ENCODE measurements at regions not wholly inside any gene's neighbourhood (a gene's known extent, or its start where the extent isn't known, plus 50 kb on each side); places are given as distances from the start of the nearest gene placed in this dataset.
A peak's percentile ranks its signal among the peaks of the same experiment; 100 is the strongest.
"Not testable (repeated sequence)": the region's sequence is repeated elsewhere in the genome, so short reads cannot be mapped to it uniquely, and the experiment has no call there.

DNA sequence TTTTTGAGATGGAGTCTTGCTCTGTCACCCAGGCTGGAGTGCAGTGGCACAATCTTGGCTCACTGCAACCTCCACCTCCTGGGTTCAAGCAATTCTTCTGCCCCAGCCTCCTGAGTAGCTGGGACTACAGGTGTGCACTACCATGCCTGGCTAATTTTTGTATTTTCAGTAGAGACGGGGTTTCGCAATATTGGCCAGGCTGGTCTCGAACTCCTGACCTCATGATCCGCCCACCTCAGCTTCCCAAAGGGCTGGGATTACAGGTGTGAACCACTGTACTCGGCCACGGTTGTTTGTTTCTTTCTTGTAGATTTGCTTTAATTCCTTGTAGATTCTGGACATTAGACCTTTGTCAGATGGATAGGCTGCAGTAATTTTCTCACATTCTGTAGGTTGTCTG lies 278.5 kb upstream of the FAT1 start:
- peak in 2 of 11 experiments; percentile 54 to 60; a peak in 4 of 22 replicates for TF ChIP-seq Cebpa-rat (IDR thresholded peaks at IDR 0.05)
- not testable (repeated sequence) for H3K36me3 ChIP-seq; H3K4me3 ChIP-seq; H3K27ac ChIP-seq; H3K9ac ChIP-seq; H3K9me3 ChIP-seq (replicated peaks in 1 of 11); H3K4me2 ChIP-seq; H4K20me1 ChIP-seq; H3K27me3 ChIP-seq
- H3K4me1 ChIP-seq = peaks cover 0 to 11% (median 0%) of the 10 kb centered on the region in 10 experiments; a peak in 5 of 20 replicates

DNA sequence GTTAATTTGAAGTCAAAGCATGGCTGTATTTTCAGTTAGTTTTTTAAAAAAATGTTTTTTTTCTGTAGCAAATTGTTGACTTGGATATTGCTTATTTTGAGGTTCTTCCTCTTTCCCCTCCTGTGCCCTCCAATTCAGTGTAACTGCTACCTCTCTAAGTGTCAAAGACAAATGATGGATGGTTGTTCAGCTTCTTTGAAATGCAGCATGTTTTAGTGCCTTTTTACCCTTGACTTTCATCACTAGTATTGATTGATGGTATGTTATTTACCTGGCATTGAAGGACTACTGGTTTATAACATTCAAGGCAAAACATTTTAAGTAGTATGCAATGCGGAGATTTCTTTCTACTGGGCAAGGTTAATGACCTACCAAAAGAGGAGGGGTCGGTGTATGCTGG lies 281.0 kb upstream of the FAT1 start:
- H3K4me2 ChIP-seq = no peak overlapping the region
- no peak for TF ChIP-seq Cebpa-rat (IDR thresholded peaks at IDR 0.05)
- H3K27ac ChIP-seq = no peak overlapping the region
- H4K20me1 ChIP-seq = no peaks in the 10 kb centered on the region
- H3K9me3 ChIP-seq (replicated peaks in 1 of 11) = no peaks in the 10 kb centered on the region
- H3K27me3 ChIP-seq = no peaks in the 10 kb centered on the region
- H3K4me3 ChIP-seq = no peak overlapping the region
- peaks cover 0 to 4% (median 0%) of the 10 kb centered on the region in 10 experiments; a peak in 2 of 20 replicates for H3K4me1 ChIP-seq
- no peaks in the 10 kb centered on the region for H3K36me3 ChIP-seq
- H3K9ac ChIP-seq = no peak overlapping the region

DNA sequence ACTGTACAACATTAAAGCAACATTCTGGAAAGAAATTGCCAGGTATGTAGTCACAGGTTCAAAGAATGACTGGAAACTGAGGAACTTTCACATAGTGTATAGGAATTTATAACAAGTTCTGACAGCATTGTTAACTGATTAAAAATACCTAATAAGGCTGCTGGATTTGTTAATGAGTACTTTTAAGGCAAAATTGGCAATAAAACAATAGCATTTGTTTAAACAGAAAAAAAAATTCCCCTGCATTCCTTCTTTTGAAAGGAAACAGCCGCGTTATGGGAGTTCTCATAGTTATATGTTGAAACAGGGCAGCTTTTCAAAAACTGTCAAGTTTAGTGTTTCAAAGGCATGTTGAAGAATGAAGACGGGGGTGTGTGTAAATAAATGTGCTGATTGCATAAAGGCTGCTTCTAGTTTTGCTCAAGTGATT lies 282.5 kb upstream of the FAT1 start:
- Histone ChIP-seq H3K4me3 (no peak overlapping the region), H3K9me3 (replicated peaks in 1 of 11) (no peaks in the 10 kb centered on the region), H3K36me3 (no peaks in the 10 kb centered on the region), H3K27ac (no peak overlapping the region), H3K4me1 (no peaks in the 10 kb centered on the region; a peak in 2 of 20 replicates), H3K4me2 (no peak overlapping the region), H4K20me1 (no peaks in the 10 kb centered on the region), H3K27me3 (no peaks in the 10 kb centered on the region), H3K9ac (no peak overlapping the region)
- no peak for TF ChIP-seq Cebpa-rat (IDR thresholded peaks at IDR 0.05)

DNA sequence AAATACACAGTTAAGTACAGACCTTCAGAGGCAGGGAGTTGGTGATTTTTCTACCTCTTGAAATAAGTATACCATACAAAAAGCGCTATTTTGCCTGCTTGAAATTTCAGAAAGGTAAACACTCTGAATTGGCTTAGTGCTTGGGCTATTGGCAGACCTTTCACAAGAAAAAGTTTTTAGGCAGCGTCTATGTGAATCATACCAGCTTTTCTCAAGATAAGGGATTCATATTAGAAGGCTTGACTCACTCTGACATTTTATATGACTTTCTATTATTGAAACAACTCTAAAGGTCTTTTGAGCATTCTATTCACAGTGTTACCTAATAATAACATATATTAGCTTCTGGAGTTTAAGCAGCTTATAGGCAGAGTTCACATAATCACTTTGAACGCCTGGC lies 286.4 kb upstream of the FAT1 start:
- Histone ChIP-seq H4K20me1 (no peaks in the 10 kb centered on the region), H3K4me3 (no peak overlapping the region), H3K9me3 (replicated peaks in 1 of 11) (no peaks in the 10 kb centered on the region; a peak in 1 of 22 replicates), H3K36me3 (no peaks in the 10 kb centered on the region), H3K4me2 (no peak overlapping the region), H3K9ac (no peak overlapping the region), H3K27ac (no peak overlapping the region), H3K27me3 (no peaks in the 10 kb centered on the region), H3K4me1 (no peaks in the 10 kb centered on the region; a peak in 2 of 20 replicates)
- no peak for TF ChIP-seq Cebpa-rat (IDR thresholded peaks at IDR 0.05)

DNA sequence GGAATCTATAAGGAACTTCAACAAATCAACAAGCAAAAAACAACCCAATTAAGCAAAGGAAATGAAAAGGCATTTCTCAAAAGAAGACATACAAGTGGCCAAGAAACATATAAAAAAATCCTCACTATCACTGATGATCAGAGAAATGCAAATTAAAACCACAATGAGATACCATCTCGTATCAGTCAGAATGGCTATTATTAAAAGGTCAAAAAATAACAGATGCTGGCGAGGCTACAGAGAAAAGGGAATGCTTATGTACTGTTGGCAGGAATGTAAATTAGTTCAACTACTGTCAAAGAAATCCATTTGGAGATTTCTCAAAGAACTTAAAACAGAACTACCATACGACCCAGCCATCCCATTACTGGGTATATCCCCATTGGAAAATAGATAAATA lies 292.4 kb upstream of the FAT1 start:
- no peak for TF ChIP-seq Cebpa-rat (IDR thresholded peaks at IDR 0.05)
- no peaks in the 10 kb centered on the region for H3K4me1 ChIP-seq

DNA sequence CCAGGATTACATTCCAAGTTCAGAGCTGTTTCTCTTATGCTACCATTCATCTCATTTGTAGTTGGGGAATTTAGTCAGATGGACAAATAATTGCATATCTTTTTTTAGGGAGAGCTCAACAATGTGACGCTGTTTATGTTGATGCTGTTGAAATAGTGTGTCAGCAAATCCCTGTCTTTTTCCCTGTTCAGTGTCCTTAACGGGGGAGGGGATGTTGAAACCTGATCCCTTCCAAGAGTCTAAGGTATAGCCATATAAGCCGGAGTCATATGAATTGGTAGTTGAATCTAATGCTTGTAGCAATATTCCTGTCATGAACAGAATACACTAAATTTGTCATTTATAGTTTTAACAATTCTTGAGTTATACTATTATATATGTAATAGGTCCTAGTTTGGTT lies 293.5 kb upstream of the FAT1 start:
- no peaks in the 10 kb centered on the region for H4K20me1 ChIP-seq
- H3K4me1 ChIP-seq = no peaks in the 10 kb centered on the region
- no peak overlapping the region for H3K27ac ChIP-seq
- H3K27me3 ChIP-seq = no peaks in the 10 kb centered on the region
- no peaks in the 10 kb centered on the region; a peak in 1 of 22 replicates for H3K9me3 ChIP-seq (replicated peaks in 1 of 11)
- H3K9ac ChIP-seq = no peak overlapping the region
- no peak for TF ChIP-seq Cebpa-rat (IDR thresholded peaks at IDR 0.05)
- H3K4me2 ChIP-seq = no peak overlapping the region
- H3K4me3 ChIP-seq = no peak overlapping the region
- no peaks in the 10 kb centered on the region for H3K36me3 ChIP-seq

More for the DNA sequence above, 292.4 kb upstream of the FAT1 start:
- H3K36me3 ChIP-seq = no peaks in the 10 kb centered on the region
- H3K27ac ChIP-seq = no peak overlapping the region
- no peaks in the 10 kb centered on the region for H3K27me3 ChIP-seq
- no peak overlapping the region for H3K9ac ChIP-seq
- no peaks in the 10 kb centered on the region; a peak in 1 of 22 replicates for H3K9me3 ChIP-seq (replicated peaks in 1 of 11)
- no peaks in the 10 kb centered on the region for H4K20me1 ChIP-seq
- no peak overlapping the region for H3K4me2 ChIP-seq
- H3K4me3 ChIP-seq = no peak overlapping the region

DNA sequence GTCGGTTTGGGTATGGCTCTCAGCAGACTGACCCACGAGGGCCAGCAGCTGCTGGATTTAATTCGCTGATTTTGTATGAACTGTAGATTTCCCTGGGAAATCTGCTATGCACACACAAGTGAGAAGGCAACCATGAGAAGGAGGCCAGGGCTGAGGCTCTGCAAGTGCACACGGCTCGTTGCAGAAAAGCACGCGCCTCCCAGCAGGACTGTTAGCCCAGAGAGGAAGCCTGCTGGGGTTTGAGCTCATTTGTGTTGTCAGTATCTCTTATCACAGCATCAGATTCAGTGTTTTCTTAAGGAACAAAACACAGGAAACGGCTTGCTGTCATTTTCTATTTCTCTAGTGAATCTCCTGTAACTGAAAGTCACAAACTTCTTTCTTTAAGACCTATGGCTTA lies 296.2 kb upstream of the FAT1 start:
- no peaks in the 10 kb centered on the region for H3K36me3 ChIP-seq
- H4K20me1 ChIP-seq = no peaks in the 10 kb centered on the region
- no peaks in the 10 kb centered on the region for H3K9me3 ChIP-seq (replicated peaks in 1 of 11)
- no peak for TF ChIP-seq Cebpa-rat (IDR thresholded peaks at IDR 0.05)
- H3K4me3 ChIP-seq = no peak overlapping the region
- no peak overlapping the region for H3K27ac ChIP-seq
- H3K4me2 ChIP-seq = no peak overlapping the region
- no peaks in the 10 kb centered on the region for H3K27me3 ChIP-seq
- no peak overlapping the region for H3K9ac ChIP-seq
- no peaks in the 10 kb centered on the region for H3K4me1 ChIP-seq

DNA sequence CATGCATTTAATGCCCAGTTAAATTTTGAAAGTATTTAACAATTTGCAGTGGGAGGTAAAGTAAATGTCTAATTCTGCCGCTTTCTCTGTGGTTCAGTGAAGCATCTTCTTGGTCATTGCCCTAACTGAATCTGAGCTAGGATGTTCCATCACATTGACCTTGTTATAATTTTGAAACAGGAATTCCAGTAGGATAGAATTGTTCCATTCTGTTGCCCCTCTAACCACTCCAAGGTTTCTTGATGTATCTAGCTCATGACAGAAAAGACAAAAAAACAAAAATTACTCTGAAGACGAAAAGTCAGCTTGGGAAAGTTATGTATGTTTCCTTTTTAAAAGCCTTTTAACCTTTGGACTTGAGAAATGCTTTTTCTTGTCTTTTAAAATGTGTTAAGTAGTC lies 297.0 kb upstream of the FAT1 start:
- no peak for TF ChIP-seq Cebpa-rat (IDR thresholded peaks at IDR 0.05)
- H3K4me3 ChIP-seq = no peak overlapping the region
- no peaks in the 10 kb centered on the region for H3K9me3 ChIP-seq (replicated peaks in 1 of 11)
- H3K36me3 ChIP-seq = no peaks in the 10 kb centered on the region
- H3K27me3 ChIP-seq = no peaks in the 10 kb centered on the region
- H3K27ac ChIP-seq = no peak overlapping the region
- no peak overlapping the region for H3K4me2 ChIP-seq
- H3K4me1 ChIP-seq = no peaks in the 10 kb centered on the region
- H4K20me1 ChIP-seq = no peaks in the 10 kb centered on the region
- no peak overlapping the region for H3K9ac ChIP-seq

DNA sequence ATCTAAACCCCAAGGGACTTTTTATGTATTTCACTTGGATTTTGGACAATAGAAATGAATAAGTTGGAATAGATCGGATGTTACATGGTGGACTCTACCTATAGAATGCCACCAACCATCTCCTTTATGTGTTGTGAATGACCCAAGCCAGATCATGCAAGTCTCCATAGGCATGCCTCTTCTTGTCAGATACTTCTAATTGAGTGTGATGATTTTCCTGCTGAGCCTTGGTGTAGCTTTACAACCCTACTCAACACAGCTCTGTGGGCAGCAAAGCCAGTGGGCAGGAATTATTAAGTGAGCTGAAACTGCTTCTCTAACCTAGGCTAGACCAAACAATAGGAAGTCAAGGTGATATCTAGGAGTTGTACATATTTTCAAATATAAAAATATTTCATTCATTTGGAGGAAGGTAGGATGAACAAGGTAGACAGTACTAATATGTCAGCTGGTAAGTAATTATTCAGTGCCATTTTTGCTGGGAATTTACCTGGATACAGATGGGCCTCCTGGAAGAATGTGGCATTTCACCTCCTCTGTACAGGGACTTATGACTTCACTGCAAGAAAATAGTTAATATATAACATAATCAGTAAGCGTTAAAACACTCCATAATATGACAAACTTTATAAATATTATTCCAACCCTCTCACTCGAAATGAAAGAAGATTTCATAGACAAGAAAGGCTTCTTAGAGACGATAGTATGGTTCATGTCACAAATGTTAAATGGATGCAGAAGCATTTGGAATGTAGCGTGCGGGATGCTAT lies 298.0 kb upstream of the FAT1 start:
- Histone ChIP-seq H3K27me3 (no peaks in the 10 kb centered on the region), H3K4me3 (no peak overlapping the region), H3K36me3 (no peaks in the 10 kb centered on the region), H3K4me1 (no peaks in the 10 kb centered on the region), H3K9me3 (replicated peaks in 1 of 11) (peaks cover 0 to 8% (median 0%) of the 10 kb centered on the region in 11 experiments; a peak in 6 of 22 replicates), H3K27ac (no peak overlapping the region), H3K4me2 (no peak overlapping the region), H3K9ac (no peak overlapping the region), H4K20me1 (no peaks in the 10 kb centered on the region)
- no peak for TF ChIP-seq Cebpa-rat (IDR thresholded peaks at IDR 0.05)

DNA sequence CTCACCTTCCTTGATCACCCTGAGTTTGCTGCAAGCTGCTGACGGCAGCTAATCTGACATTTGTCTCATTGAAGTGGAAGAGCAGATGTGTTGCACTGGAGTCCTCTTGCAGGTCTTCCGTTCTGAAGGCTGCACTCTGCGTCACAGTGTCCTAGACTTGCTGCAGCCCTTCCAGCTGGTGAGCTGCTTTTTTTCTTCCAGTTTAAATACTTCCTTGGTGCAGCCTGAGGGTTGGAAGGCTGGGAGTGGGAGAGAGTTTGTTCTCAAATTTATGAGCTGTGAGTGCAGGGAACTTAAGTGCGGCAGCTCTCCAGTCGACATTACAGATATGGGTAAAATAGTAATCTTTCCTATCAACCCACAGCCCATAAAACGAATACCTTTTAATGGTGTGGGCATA lies 303.6 kb upstream of the FAT1 start:
- no peak overlapping the region for H3K27ac ChIP-seq
- no peak overlapping the region for H3K4me2 ChIP-seq
- no peaks in the 10 kb centered on the region for H4K20me1 ChIP-seq
- H3K4me1 ChIP-seq = no peaks in the 10 kb centered on the region
- no peaks in the 10 kb centered on the region for H3K36me3 ChIP-seq
- TF ChIP-seq Cebpa-rat (IDR thresholded peaks at IDR 0.05) = no peak
- no peak overlapping the region for H3K4me3 ChIP-seq
- no peak overlapping the region for H3K9ac ChIP-seq
- H3K27me3 ChIP-seq = no peaks in the 10 kb centered on the region
- H3K9me3 ChIP-seq (replicated peaks in 1 of 11) = peaks cover 0 to 13% (median 0%) of the 10 kb centered on the region in 11 experiments; a peak in 9 of 22 replicates

Measured in BLaER1 treated with 17β-estradiol and CSF1 and Interleukin-3, amounts not matched to agents 10 nM and 100 nM (cell line).